ENCODE measurements at regions not wholly inside any gene's neighbourhood (a gene's known extent, or its start where the extent isn't known, plus 50 kb on each side); places are given as distances from the start of the nearest gene placed in this dataset.

DNA sequence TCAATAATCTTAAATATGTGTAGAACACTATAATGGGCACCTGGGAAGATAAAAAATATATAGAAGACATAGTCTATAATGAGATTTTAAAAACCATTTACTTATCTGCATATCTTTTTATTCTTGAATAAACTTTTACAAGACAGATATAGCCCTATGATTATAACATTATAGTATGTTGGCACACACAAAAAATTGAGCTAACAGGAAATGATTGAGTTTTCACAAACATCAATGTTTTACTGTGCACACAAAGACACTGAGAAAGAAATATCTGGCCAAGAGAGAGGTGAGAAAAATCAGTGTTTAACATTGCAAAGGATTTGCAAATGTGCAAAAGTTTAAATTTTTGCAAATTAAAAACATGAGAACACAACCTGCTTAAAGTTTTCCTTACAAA is 124.3 kb downstream of the BBS10 start:
- TF ChIP-seq, protein P1, sequence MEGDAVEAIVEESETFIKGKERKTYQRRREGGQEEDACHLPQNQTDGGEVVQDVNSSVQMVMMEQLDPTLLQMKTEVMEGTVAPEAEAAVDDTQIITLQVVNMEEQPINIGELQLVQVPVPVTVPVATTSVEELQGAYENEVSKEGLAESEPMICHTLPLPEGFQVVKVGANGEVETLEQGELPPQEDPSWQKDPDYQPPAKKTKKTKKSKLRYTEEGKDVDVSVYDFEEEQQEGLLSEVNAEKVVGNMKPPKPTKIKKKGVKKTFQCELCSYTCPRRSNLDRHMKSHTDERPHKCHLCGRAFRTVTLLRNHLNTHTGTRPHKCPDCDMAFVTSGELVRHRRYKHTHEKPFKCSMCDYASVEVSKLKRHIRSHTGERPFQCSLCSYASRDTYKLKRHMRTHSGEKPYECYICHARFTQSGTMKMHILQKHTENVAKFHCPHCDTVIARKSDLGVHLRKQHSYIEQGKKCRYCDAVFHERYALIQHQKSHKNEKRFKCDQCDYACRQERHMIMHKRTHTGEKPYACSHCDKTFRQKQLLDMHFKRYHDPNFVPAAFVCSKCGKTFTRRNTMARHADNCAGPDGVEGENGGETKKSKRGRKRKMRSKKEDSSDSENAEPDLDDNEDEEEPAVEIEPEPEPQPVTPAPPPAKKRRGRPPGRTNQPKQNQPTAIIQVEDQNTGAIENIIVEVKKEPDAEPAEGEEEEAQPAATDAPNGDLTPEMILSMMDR (IDR thresholded peaks at IDR 0.05) = no peak
- TF ChIP-seq EZH2 (IDR thresholded peaks at IDR 0.05) = no peak
